SH-SY5Y (cell line): ENCODE measurements at regions not wholly inside any gene's neighbourhood (a gene's known extent, or its start where the extent isn't known, plus 50 kb on each side); places are given as distances from the start of the nearest gene placed in this dataset.

ENCODE experiments used
- GATA2 ChIP-seq: IDR thresholded peaks from 2 replicates; pipeline ENCODE4 v1.6.1; 2011; ENCODE audit warnings: mild to moderate bottlenecking, low read depth, low read length
- GATA3 ChIP-seq: IDR thresholded peaks from 2 replicates; pipeline ENCODE4 v1.6.1; 2011; ENCODE audit warnings: low read depth, mild to moderate bottlenecking, low read length, moderate library complexity

- TF ChIP-seq GATA2 (no peak), GATA3 (no peak)
These were observed 84.2 kb downstream of the ARL4C start for GRCh38 chr2:234412726-234413125.
